Neuron (in vitro differentiated cells): ENCODE measurements at regions not wholly inside any gene's neighbourhood (a gene's known extent, or its start where the extent isn't known, plus 50 kb on each side); places are given as distances from the start of the nearest gene placed in this dataset.

Experiments
- H2AFZ ChIP-seq: one replicate; pipeline ENCODE4 v1.6.1; 2013; ENCODE audit warnings: low read depth, mild to moderate bottlenecking, inconsistent platforms, low read length, moderate library complexity
- H3K27me3 ChIP-seq: one replicate; pipeline ENCODE4 v1.6.1; 2013; ENCODE audit warnings: low read length; ENCODE audit not compliant: insufficient read depth
- H3K36me3 ChIP-seq: one replicate; pipeline ENCODE4 v1.6.1; 2013; ENCODE audit warnings: low read length; ENCODE audit not compliant: insufficient read depth
- H3K4me1 ChIP-seq: one replicate; pipeline ENCODE4 v1.6.1; 2013; ENCODE audit warnings: low read length; ENCODE audit not compliant: insufficient read depth
- H3K4me3 ChIP-seq: 2 replicates; pipeline ENCODE4 v1.5.1; 2013; ENCODE audit warnings: mild to moderate bottlenecking, low read length, moderate library complexity
- H3K9me3 ChIP-seq: one replicate; pipeline ENCODE4 v1.6.1; 2013; ENCODE audit warnings: low read length

DNA sequence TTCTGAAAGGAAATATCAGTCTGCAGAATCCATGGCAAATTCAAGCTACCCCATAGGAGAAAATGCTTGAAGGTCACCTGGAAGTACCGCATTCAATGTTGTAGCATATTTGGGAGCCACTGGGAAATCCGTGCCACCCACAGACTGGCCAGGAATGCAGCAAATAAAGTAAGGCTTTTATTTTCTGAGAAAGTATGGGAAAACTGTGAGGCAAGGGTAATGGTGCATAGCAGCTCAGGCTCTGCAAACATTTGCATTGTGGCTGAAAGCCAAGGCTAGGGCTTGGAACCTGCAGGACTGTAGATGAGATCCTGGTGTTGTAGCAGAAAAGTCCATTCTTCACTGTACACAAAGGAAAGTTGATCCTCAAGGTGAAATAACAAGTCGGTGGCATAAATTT lies 450.9 kb upstream of the NR3C2 start:
- H3K36me3 ChIP-seq = no peaks in the 10 kb centered on the region
- H3K4me1 ChIP-seq = no peaks in the 10 kb centered on the region
- H2AFZ ChIP-seq = no peak overlapping the region
- no peaks in the 10 kb centered on the region for H3K9me3 ChIP-seq
- H3K4me3 ChIP-seq = no peak overlapping the region
- no peaks in the 10 kb centered on the region for H3K27me3 ChIP-seq

DNA sequence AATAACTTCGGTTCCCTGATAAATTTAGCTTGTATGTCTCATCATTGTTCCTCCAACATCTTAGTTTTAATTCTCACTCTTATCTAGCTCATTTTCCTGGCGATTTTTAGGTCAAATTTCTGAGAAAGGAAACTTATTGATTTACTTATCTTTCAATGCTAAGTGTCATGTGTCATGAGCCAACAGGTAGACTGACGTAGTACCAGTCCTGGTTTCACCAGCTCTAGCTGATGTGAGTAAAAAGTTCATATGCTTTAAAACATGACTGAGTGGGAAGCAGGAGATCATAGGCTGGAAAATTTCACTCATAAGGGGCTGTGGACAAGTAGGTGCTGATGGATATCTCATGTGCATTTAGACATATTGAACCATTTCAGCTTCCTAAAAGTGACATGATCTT lies 441.7 kb upstream of the NR3C2 start:
- no peak overlapping the region for H3K4me3 ChIP-seq
- peaks cover 8% of the 10 kb centered on the region for H3K4me1 ChIP-seq
- no peak overlapping the region for H2AFZ ChIP-seq
- no peaks in the 10 kb centered on the region for H3K36me3 ChIP-seq
- no peaks in the 10 kb centered on the region for H3K9me3 ChIP-seq
- H3K27me3 ChIP-seq = no peaks in the 10 kb centered on the region

DNA sequence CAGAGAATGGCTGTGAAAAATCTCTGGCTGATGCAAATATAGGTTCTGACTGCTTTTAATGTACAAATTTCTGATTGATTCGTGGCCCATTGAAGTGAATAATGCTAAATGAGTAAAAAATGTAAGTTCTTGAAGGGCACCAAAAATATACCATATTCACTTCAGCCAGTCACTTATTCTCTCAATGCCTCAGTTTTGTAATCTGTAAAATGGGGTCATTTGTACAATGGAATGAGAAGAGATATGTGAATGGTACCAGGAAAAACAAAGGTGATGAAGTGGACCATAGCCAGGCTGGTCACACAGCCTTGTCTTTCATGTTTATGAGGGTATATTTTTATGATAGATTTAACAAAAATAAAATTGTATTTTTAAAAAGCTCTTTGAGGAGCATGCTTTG lies 441.2 kb upstream of the NR3C2 start:
- Histone ChIP-seq H3K4me1 (peaks cover 8% of the 10 kb centered on the region), H3K4me3 (no peak overlapping the region), H2AFZ (no peak overlapping the region), H3K9me3 (no peaks in the 10 kb centered on the region), H3K36me3 (no peaks in the 10 kb centered on the region), H3K27me3 (no peaks in the 10 kb centered on the region)

DNA sequence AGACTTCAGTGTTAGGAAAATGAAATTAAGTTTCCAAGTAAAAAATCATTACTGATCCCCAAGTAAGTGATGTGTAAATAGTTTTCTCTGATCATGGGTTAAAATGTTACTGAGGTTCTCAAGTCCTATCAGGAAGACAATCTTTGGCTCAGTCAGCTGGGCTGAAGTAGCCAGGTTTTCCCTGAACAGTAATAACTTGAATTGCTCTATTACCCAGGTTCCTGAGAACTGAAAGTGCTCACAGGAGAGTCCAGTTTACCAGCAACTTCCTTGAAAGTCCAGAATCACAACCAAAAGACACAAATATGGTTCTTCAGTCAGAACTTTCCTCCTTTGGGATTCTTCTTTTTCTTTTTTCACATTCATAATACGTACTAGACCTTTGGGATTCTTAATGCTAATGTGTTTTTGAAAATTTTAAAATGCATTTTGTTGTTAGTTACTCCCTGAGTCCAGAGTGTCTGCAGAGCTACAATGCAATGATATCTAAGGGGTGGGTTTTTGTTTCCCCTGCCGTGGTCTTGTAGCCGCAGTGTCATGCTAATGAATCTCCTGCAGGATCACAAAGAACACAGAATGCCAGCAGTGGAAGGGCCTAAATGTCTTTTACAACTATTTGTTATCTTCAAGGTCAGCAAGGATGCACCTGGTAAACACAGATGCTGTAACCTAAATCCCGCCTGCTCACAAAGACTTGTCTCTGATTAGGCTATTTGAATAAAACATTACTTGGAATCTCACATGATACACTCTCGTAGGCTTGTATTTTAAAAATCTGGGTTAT lies 439.8 kb upstream of the NR3C2 start:
- H3K4me1 ChIP-seq = peaks cover 8% of the 10 kb centered on the region
- no peak overlapping the region for H2AFZ ChIP-seq
- no peak overlapping the region for H3K4me3 ChIP-seq
- no peaks in the 10 kb centered on the region for H3K9me3 ChIP-seq
- H3K27me3 ChIP-seq = no peaks in the 10 kb centered on the region
- H3K36me3 ChIP-seq = no peaks in the 10 kb centered on the region

DNA sequence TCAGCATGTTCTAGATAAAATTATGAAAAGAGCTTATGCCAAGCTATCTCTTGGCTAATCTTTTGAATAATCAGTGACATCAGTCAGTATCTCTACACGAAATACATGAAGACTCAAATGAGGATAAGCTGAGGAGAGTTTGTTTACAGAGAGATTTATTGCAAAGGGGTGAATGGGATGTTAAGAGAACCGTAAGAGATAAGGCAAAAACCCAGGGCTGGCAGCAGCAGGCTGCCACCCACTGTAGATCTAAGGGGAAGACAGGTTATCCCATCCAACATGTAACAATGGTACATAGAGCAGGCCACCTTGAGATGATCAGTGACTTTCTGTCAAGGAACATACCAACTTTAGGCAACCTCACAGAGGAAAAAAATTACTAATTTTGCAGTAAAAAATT lies 432.1 kb upstream of the NR3C2 start:
- Histone ChIP-seq H3K36me3 (no peaks in the 10 kb centered on the region), H3K4me1 (no peaks in the 10 kb centered on the region), H2AFZ (no peak overlapping the region)

DNA sequence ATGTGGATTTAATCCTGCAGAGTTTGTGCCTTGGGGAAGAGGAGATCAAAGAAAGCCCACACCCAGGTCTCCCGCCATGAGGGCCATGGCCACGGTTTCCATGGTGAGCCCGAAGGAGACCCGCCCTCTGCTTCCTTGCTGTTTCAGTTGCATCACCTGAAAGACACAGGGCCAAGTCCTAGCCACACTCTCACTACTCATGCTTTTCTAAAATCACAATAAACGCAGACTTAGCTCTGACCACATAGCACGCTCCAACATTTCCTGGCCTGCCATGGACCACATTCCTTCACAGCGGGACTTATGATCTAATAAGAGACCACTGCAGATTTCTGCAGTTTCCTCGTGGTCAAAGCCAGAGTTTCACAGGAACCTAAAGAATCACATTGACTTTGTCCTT lies 426.0 kb upstream of the NR3C2 start:
- no peaks in the 10 kb centered on the region for H3K4me1 ChIP-seq
- no peak overlapping the region for H3K4me3 ChIP-seq
- no peaks in the 10 kb centered on the region for H3K36me3 ChIP-seq
- H3K9me3 ChIP-seq = no peaks in the 10 kb centered on the region
- no peak overlapping the region for H2AFZ ChIP-seq
- no peaks in the 10 kb centered on the region for H3K27me3 ChIP-seq

More for the DNA sequence above, 432.1 kb upstream of the NR3C2 start:
- no peak overlapping the region for H3K4me3 ChIP-seq
- no peaks in the 10 kb centered on the region for H3K27me3 ChIP-seq
- no peaks in the 10 kb centered on the region for H3K9me3 ChIP-seq

DNA sequence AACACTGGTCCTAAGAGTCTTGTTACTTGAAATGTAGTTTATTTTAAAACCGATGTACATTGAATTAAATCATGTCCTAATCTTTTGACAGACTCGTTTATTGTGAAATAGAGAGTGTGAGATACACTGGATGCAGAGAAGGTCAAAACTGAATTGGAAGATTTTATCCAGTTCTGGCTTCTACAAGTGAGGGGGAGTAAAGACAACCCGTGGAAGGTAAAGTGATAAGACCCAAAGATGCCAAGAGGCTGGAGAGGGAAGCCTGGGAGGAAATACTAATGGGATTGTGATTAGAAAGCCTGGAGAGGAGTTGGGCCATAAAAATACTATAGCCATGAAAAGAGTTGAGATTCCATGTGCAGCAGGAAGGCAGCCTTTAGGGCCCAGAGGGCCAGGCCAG lies 424.5 kb upstream of the NR3C2 start:
- no peaks in the 10 kb centered on the region for H3K36me3 ChIP-seq
- no peak overlapping the region for H2AFZ ChIP-seq
- H3K4me1 ChIP-seq = no peaks in the 10 kb centered on the region
- H3K9me3 ChIP-seq = no peaks in the 10 kb centered on the region
- H3K4me3 ChIP-seq = no peak overlapping the region
- no peaks in the 10 kb centered on the region for H3K27me3 ChIP-seq

DNA sequence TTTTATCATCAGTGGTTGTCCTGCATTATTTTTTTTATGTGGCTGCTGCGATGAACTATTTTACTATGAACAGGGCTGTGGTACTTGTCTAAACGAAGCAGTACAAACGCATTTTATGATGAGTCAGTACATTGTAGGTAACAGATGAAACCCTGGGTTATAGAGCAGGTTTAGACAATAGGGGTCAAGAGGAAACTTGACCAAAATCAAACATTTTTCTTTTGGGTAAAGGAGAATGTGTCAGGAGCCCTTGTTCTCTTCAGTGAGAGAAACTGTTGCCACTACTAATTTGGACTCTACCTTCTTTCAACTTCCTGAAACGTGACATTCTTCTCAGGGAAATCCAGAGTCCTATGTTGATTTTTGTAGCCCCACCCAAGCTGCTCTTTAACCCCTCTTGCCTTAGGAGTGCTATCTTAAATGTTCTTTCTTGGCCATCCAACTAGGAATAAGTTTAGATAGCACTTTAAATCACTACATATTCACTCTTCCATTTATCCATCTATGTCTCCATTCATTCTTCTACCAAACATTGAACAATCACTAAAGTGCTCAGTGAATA lies 415.8 kb upstream of the NR3C2 start:
- Histone ChIP-seq H3K4me1 (no peaks in the 10 kb centered on the region), H2AFZ (no peak overlapping the region), H3K4me3 (no peak overlapping the region), H3K36me3 (no peaks in the 10 kb centered on the region), H3K27me3 (no peaks in the 10 kb centered on the region), H3K9me3 (no peaks in the 10 kb centered on the region)

DNA sequence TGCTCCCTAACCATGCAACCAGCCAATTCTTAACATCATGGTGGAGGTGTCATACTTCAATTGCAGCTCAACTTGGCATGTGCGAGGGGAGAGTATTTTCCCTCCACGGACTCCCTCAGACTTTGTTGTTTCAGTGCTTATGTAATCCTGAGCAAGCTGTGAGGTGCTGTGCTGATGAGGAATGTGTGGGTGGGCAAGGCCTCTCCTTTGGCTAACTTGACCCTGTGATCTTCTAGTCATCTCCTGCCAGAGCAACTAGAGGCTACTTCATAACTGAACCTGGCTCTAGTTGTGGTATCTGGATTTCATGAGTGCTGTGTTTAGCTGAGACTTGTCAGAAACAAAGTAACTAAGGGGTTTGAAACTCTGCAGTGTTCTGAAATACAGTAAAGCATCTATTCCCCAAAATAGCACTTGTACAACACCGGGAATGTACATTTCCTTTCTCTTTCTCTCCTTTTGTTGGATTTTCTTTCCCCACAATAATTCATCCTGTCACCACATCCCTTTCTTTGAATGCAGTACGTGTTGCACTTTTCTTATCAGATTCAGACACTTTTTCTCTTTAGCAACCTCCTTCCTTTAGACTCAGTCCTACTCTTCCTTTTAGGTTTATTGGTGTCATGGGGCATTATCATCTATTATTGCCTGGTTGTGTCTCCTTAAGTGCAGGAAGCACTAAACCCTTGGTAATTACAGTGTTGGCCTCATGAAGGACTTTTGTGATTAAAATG lies 415.2 kb upstream of the NR3C2 start:
- H3K4me3 ChIP-seq = no peak overlapping the region
- no peak overlapping the region for H2AFZ ChIP-seq
- no peaks in the 10 kb centered on the region for H3K9me3 ChIP-seq
- H3K27me3 ChIP-seq = no peaks in the 10 kb centered on the region
- no peaks in the 10 kb centered on the region for H3K4me1 ChIP-seq
- H3K36me3 ChIP-seq = no peaks in the 10 kb centered on the region

DNA sequence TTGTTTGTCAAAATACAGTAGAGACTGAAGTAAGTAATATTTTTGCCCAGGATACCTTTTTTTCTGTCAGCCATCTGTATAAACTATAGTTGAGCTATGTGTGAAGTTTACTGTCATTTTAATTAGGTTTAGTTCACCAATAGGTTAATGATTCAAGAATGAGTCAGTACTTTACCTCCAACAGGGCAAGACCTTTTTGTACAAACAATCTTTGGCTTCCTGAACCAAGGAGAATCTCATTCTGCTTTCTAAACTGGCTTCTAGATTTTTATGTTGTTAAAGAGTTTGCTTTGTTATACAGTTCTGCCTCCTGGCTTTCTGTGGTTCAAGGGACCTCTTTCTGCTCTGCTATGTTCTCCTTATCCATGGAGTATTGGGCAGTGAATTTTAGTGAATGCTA lies 412.0 kb upstream of the NR3C2 start:
- H3K36me3 ChIP-seq = no peaks in the 10 kb centered on the region
- no peaks in the 10 kb centered on the region for H3K9me3 ChIP-seq
- H2AFZ ChIP-seq = no peak overlapping the region
- H3K4me3 ChIP-seq = no peak overlapping the region
- no peaks in the 10 kb centered on the region for H3K4me1 ChIP-seq
- no peaks in the 10 kb centered on the region for H3K27me3 ChIP-seq

DNA sequence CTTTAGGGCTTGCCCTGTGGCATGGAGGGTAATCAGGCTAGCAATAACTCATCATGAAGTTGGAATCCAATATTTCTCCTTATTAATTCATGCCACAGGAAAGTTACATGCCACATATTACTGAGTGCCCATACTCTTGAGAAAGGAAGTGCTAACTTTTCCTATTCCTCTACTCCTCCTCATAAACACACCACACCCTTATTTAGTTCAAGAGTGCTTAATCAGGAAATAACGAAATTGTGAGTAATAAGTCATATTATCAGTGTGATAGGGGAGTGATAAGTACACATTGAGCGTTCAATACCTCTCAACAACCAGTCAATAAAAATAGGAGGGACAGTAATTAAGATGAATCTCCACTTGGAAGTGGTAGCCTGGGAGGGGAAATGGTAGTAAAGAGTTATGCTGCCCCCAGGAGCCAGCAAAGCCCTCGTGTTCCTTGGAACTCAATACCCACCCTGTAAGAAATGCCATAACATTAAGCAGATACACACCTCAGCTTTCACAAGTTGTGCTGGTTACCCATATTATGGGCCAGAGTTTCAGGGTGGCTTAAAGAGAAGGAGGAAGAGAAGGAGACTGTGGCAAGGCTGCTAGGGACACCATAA lies 410.0 kb upstream of the NR3C2 start:
- H3K4me1 ChIP-seq = no peaks in the 10 kb centered on the region
- no peaks in the 10 kb centered on the region for H3K36me3 ChIP-seq
- H3K4me3 ChIP-seq = no peak overlapping the region
- no peak overlapping the region for H2AFZ ChIP-seq
- no peaks in the 10 kb centered on the region for H3K9me3 ChIP-seq
- H3K27me3 ChIP-seq = no peaks in the 10 kb centered on the region

DNA sequence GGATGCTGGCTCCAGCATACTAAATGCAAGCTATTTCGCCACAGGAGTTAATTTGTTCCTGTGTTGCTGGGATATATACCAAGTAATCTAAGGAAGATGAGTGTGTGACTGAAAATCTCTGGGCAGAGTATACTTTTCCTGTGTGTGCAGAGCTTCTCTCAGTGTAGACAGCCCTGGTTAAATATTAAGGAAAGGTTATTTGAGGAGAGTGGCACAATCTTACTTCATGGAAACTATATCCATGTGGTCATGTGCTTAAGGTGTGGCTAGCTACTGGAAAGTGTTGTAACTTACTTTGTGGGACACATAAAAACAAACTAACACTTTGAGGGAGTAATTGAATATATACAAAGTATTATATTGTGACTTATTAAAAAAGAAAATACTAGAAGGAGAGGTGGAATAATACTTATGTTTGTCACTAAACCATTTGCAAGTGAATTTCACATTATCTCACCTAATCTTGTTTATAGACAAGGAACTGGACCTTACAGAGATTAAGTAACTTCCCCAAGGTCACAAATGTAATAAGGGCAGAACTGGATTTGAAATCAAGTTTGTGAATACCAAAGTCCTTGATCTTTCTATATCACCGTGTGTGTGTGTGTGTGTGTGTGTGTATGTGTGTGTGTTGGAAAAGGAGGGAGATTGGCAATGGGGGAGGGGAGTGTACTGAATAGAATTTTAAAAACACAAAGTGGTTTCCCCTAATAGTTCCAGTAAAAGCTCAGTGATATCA lies 408.2 kb upstream of the NR3C2 start:
- H3K4me3 ChIP-seq = no peak overlapping the region
- no peaks in the 10 kb centered on the region for H3K27me3 ChIP-seq
- H3K4me1 ChIP-seq = no peaks in the 10 kb centered on the region
- no peaks in the 10 kb centered on the region for H3K36me3 ChIP-seq
- no peak overlapping the region for H2AFZ ChIP-seq
- no peaks in the 10 kb centered on the region for H3K9me3 ChIP-seq

DNA sequence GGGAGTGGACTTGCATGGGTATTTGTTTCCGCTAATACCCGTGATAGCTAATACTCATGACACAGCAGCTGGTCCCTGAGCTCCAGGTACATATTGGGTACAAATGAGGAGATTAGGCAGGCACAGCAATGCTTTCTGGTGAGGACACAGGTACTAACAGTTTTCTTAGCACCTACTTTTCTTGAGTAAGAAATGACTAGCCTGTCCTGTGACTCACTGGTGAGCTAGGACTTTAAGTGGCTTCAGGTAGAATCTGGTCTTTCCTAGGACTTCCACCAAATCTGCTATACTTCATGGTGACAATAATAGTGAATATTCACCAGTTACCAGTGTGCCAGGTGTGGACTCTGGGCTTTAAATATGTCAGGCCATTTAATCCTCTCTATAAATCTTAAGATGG lies 407.4 kb upstream of the NR3C2 start:
- Histone ChIP-seq H3K9me3 (no peaks in the 10 kb centered on the region), H3K36me3 (no peaks in the 10 kb centered on the region), H3K4me1 (no peaks in the 10 kb centered on the region), H3K27me3 (no peaks in the 10 kb centered on the region), H3K4me3 (no peak overlapping the region), H2AFZ (no peak overlapping the region)
